Keratinocyte (primary cell): ENCODE measurements at regions not wholly inside any gene's neighbourhood (a gene's known extent, or its start where the extent isn't known, plus 50 kb on each side); places are given as distances from the start of the nearest gene placed in this dataset.

Experiments used
- EZH2 ChIP-seq: IDR thresholded peaks from one replicate; pipeline ENCODE4 v1.6.1; 2012; ENCODE audit warnings: inconsistent platforms, mild to moderate bottlenecking, low read length, moderate library complexity
- TF ChIP-seq, protein P1 (sequence below), 3 experiments: IDR thresholded peaks in 1 of 3; conservative IDR thresholded peaks in 1 of 3; optimal IDR thresholded peaks in 1 of 3; 2 replicates in 2 of 3; 3 replicates in 1 of 3; pipeline versions ENCODE3 to v1.5.1; 2011; ENCODE audit warnings: low read length in 3 of 3, mild to moderate bottlenecking in 3 of 3, moderate library complexity in 2 of 3, control low read depth in 1 of 3, inconsistent platforms in 1 of 3; ENCODE audit not compliant: insufficient read depth in 2 of 3; ENCODE audit errors: extremely low read depth in 1 of 3

DNA sequence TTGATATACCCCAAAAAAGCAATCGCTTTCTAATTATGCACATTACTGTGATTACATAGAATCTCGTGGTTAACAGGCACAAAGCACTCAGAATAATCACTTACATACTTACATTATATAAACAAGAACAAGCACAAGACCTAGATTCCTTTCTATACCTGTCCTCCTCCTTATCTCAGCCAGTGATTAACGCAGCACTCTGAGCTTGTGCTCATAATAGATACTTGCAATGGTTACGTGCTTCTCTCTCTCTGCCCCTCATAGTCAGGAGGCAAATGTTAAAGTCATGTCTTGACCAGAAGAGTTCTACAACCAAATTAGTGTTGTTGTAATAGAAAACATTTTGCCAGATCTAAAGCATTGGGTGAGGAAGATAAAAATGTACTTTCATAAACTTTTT, 342.2 kb upstream of the PKDCC start:
- TF ChIP-seq, protein P1, sequence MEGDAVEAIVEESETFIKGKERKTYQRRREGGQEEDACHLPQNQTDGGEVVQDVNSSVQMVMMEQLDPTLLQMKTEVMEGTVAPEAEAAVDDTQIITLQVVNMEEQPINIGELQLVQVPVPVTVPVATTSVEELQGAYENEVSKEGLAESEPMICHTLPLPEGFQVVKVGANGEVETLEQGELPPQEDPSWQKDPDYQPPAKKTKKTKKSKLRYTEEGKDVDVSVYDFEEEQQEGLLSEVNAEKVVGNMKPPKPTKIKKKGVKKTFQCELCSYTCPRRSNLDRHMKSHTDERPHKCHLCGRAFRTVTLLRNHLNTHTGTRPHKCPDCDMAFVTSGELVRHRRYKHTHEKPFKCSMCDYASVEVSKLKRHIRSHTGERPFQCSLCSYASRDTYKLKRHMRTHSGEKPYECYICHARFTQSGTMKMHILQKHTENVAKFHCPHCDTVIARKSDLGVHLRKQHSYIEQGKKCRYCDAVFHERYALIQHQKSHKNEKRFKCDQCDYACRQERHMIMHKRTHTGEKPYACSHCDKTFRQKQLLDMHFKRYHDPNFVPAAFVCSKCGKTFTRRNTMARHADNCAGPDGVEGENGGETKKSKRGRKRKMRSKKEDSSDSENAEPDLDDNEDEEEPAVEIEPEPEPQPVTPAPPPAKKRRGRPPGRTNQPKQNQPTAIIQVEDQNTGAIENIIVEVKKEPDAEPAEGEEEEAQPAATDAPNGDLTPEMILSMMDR (optimal IDR thresholded peaks at IDR 0.05 in 1 of 3, IDR thresholded peaks at IDR 0.05 in 1 of 3, conservative IDR thresholded peaks at IDR 0.05 in 1 of 3; ENCODE audit: extremely low read depth in 1 of 3, insufficient read depth in 2 of 3, low read length in 3 of 3): no peak
- TF ChIP-seq EZH2: no peak
